Dermis microvascular lymphatic vessel endothelial cell (primary cell): ENCODE measurements at regions not wholly inside any gene's neighbourhood (a gene's known extent, or its start where the extent isn't known, plus 50 kb on each side); places are given as distances from the start of the nearest gene placed in this dataset.
"Not testable (repeated sequence)": the region's sequence is repeated elsewhere in the genome, so short reads cannot be mapped to it uniquely, and the experiment has no call there.

ENCODE experiments used
- DNase-seq, 2 donors: peaks; one replicate each; pipeline versions ENCODE4 v3.0.0 to v3.0.0-alpha.2; 2010; ENCODE audit warnings: low read depth in 2 of 2

DNA sequence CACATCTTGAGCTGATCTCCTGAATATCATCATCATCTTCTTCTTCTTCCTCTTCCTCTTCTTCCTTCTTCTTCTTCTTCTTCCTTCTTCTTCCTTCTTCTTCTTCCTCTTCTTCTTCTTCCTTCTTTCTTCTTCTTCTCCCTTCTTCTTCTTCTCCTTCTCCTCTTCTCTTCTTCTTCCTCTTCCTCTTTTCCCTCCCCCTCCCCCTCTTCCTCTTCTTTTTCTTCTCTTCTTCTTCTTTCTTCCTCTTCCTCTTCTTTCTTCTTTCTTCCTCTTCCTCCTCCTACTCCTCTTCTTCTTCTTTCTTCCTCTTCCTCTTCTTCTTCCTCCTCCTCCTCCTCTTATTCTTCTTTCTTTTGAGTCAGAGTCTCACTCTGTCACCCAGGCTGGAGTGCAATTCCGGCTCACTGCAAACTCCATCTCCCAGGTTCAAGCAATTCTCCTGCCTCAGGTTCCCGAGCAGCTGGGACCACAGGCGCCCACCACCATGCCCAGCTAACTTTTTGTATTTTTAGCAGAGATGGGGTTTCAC lies 197.9 kb upstream of the NANOGP8 start:
- no peak for DNase-seq

DNA sequence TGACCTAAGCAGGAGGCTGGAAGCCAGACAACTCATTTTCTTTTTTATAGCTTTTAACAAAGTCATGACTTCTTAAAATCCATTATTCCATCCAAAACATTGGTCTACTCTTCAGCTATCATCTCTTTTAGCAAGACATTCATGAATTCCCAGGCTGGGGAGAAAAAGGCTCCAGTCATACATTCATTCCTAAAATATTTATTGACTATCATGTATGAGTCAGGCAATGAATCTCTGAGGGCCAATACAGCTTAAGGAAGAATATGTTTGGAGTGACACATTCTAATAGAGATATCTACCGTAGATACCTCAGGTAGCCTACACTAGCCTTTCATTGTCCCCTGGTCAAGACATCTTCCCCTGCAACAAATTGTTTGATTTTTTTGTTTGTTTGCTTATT lies 196.4 kb upstream of the NANOGP8 start:
- no peak for DNase-seq

DNA sequence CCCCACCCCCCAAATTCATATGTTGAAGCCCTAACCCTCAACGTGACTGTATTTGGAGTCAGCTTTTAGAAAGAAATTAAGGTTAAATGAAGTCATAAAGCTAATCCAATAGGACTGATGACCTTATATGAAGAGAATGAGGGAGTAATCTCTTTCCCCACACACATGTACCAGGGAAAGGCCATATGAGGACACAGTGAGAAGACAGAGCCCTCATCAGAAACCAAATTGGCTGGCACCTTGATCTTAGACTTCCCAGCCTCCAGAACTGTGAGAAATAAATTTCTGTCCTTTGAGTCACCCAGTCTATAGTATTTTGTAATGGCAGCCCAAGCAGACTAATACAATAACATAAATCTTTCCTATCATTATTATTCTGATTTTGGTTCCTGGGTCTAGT lies 194.7 kb upstream of the NANOGP8 start:
- no peak for DNase-seq

DNA sequence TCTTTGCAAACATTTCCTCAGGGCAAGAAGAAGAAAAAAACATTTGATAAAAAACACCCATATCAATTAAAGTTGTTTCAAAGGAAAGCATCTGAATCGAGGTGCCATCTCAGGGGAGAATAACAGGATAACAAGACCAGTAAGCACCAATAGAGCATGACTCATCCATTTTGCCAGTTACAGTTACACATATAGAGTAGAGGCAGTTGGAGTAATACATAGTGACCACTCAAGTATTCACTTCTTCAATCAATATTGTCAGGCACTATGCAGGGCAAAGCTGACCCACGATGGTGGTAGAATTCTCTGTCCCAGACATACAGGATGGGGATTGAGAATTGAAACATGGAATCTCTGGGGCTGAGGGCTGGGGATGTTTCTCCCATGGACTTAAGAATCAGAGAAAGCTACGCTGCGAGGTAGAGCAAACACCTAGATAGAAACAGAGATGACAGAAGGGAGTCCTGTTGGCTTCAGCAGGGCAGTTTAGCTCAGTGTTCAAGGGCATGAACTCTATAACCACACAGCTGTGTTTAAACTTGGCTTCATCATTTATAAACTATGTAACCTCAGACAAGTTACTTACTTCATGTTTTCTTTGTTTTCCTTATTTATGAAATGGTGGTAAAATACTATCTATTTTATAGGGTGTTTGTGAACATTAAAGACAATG lies 186.4 kb upstream of the NANOGP8 start:
- no peak for DNase-seq

DNA sequence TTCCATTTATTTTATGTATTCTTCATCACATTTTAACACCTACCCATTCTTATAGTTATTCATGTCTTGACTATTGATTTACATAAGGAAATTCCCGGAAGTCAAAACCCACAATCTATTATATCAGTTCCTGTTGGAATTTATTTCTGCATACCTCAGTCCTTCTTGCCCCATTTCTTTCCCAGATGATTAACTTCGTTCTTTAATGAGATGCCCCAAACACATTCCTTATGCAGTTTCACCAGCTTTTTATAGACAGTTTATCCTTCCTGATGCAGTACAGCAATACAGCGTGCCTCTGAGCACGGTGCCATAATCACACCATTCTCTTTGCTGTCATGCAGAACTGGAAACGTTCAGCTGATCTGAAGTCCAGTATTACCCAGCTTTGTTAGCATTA lies 175.8 kb upstream of the NANOGP8 start:
- no peak for DNase-seq

DNA sequence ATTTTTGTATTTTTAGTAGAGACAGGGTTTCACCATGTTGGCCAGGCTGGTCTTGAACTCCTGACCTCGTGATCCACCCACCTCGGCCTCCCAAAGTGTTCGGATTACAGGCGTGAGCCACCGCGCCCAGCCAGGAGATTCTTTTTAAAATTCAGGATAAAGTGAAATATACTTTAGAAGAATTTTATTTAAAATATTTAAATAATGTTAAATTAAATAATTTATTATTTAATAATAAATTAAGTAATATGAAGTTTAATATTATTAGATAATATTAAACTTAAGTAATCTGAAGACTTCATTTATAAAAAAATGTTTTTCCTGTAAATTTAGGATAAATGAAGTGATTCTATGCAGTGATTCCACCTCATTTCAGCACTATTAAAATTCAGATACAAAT lies 175.2 kb upstream of the NANOGP8 start:
- DNase-seq, result not testable (repeated sequence)

DNA sequence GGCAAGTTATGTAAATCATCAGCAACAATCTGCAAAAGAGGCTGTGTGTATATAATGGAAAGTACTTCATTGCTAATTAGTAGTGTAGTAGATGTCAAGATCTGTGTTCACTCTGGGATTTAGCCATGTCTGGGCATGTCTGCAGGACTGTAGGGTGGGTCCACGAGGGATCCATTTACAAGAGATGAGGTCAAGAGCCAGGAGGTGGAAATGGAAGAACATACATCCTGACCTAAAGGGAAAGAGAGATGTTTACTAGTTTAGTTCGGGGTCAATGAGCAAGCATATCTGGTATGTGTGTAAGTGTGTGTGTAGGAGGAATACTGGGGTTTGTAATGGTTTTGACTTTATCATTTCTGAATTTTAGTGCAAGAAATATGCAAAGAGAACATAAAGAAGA lies 171.5 kb upstream of the NANOGP8 start:
- no peak for DNase-seq

DNA sequence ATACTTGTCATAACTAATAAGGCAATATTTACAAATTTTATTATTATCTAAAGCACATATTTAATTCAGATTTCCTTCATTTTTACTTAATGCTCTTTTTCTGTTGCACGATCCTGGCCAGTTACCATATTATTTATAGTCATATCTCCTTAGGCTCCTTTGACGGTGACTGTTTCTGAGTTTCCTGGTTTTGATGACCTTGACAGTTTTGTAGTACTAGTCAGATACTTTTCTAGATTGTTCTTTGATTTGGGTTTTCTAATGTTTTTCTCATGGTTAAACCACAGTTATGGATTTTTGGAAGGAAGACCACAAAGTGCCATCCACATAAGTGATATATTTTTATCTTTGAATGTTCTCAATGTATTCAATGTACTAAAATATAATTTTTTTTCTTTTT lies 171.0 kb upstream of the NANOGP8 start:
- DNase-seq, result no peak

DNA sequence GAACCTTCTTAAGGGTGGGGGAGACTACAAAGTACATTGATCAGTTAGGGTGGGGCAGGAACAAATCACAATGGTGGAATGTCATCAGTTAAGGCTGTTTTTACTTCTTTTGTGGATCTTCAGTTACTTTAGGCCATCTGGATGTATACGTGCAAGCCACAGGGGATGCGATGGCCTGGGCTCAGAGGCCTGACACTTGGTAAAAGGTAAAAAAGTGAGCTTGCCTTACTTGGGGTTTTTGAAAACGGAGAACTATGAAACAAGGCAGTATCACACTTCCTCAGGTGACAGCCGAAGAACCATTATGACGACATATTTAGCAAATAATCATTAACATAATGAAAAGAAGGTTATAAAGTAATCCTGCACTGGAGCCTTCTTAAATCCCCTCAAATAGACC lies 169.8 kb upstream of the NANOGP8 start:
- DNase-seq, result not testable (repeated sequence)

DNA sequence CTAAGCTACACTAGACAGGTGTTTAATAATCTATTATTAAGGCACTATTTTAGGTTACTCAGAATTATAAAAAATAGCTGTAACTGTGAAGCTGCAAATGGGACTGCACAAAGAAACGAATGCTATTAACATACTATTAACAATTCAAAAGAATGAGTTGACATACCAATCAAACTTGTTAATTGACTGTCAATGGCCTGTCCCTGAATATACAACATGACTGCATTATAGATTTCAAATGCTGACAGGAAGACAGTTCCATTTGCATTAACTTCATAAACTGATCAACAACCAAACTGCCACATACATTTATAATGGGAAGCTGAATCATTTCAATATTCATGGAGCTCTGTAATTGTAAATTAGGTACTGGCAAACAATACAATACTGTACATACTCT lies 169.0 kb upstream of the NANOGP8 start:
- DNase-seq, result no peak

DNA sequence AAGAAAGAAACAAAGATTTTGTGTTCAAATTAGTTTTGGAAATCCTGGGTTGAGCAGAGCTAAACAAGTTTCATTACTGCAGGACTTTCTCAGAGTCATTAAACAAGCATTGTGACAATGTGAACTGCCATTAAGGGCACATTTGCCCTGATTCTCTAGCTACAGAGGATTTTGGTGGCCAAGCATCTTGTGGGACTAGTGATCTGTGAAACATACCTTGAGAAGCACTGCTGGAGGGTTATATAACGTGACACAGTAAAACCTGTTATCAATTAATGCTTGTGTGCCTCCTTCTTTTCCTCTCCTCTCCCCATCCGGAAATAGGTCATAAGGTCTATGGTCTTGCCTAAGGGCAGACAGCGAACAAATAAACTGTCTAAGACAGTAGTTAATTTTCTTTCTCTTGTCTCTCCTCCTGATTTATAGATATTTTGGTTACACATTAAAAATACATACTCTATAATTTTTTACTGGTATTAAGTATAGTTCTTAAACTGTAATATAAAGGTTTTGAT lies 167.3 kb upstream of the NANOGP8 start:
- no peak for DNase-seq

DNA sequence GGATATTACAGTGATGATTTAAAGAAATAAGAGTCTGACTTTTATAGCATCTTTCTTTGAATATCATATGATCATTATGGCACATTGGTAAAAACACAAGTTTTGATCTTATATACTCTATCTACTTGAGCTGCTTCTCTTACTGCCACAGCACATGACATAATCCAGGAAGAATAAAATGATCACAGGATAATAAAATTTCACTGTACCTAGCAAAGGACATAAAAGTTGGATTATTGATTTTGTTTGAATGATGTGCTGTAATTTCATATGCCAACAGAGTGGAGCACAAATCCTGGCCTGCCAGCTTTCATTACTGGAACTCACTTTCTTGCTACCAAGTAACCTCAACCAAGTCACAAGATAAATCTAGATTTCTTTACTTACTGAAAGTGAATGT lies 162.1 kb upstream of the NANOGP8 start:
- no peak for DNase-seq

DNA sequence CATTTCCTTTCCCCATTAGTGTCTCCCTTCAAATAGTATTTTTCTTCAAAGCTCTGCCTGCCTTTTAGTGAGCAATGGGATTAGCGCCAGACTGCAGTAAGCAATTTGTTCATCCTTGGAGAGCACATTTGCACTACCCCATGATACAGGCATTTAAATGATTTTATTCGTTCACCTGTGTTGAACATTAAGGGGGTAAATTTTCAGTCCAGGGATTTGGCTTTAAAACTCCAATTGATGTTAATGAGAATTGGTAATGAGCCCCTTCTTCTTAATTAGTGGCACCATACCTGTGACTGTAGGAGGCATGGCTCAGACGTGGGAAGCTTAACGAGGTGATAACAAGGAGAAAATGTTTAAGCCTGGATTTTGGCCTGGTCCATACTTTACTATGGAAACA lies 161.4 kb upstream of the NANOGP8 start:
- no peak for DNase-seq

DNA sequence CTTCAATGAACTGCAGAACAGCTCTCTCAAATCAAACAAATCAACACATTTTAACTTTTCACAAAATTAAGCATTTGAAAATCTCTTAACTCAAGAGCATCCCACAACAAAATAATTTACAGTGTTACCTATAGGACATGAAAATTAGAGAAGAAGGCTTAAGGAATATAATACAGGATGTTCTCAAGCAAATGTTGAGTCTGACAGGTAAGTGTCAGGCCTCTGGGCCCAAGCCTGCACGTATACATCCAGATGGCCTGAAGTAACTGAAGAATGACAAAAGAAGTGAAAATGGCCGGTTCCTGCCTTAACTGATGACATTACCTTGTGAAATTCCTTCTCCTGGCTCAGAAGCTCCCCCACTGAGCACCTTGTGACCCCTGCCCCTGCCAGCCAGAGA lies 160.6 kb upstream of the NANOGP8 start:
- DNase-seq, result not testable (repeated sequence)

DNA sequence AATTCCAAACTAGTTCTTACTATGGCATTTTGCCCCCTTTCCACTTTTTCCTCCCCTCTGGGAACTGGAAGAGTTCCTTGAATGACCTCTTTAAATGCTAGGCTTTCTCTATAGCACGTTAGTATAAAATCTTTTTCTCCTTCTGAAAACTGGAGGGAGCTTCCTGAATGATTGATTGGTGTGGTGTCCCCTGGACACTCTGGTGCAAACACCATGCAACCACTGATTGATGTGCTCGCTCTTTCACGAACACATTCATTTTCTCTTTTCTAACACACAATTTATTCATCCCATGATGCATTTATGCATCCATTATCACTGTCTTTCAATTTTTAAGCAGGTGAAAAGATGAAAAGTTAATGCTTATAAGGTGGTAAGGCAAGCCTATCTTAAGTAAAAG lies 159.1 kb upstream of the NANOGP8 start:
- DNase-seq, result no peak

DNA sequence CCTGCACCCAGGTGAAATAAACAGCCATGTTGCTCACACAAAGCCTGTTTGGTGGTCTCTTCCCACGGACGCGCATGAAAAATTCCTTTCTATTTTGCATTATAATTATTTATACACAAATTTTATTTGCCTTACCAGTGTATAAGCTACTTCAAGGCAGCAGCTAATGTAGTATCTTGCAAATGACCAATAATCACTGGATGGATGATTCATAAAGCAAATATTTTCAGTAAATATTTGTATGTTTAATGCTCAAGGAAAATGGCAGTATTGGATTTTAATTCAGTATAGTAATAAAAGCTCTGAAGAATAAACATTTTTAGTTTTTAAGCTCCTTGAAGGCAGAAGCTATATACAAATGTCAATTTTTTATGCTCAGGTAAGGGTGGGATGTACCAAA lies 158.7 kb upstream of the NANOGP8 start:
- DNase-seq, result no peak

DNA sequence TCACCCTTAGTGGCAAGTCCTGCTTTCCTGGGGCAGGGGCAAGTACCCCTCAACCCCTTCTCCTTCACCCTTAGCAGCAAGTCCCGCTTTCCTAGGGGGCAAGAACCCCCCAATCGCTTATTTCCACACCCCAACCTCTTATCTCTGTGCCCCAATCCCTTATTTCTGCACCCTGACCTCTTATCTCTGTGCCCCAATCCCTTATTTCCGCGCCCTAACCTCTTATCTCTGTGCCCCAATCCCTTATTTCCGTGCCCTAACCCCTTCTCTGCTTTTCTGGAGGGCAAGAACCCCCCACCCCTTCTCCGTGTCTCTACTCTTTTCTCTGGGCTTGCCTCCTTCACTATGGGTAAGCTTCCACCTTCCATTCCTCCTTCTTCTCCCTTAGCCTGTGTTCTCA lies 154.6 kb upstream of the NANOGP8 start:
- DNase-seq, result not testable (repeated sequence)

DNA sequence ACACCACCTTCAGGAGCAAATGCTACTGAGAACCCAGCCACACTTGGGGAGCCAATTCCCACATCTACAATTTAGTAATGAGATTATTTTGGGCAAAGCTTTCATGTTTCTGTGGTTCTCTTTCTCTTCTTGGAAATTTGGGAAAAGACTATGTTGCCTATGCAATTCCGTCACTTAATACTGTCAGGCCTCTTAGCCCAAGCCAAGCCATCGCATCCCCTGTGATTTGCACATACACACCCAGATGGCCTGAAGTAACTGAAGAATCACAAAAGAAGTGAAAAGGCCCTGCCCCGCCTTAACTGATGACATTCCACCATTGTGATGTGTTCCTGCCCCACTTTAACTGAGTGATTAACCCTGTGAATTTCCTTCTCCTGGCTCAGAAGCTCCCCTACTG lies 153.4 kb upstream of the NANOGP8 start:
- DNase-seq, result not testable (repeated sequence)

DNA sequence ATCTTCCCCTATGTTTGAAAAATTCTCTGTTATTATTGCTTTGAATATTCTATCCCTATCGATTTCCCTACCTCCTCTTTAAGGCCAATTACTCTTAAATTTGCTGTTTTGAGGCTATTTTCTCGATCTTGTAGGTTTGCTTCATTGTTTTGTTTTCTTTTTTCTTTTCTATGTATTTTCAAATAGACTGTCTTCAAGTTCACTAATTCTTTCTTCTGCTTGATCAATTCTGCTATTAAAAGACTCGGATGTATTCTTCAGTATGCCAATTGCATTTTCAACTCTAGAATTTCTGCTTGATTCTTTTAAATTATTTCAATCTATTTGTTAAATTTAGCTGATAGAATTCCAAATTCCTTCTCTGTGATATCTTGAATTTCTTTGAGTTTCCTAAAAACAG lies 144.0 kb upstream of the NANOGP8 start:
- DNase-seq, result no peak

DNA sequence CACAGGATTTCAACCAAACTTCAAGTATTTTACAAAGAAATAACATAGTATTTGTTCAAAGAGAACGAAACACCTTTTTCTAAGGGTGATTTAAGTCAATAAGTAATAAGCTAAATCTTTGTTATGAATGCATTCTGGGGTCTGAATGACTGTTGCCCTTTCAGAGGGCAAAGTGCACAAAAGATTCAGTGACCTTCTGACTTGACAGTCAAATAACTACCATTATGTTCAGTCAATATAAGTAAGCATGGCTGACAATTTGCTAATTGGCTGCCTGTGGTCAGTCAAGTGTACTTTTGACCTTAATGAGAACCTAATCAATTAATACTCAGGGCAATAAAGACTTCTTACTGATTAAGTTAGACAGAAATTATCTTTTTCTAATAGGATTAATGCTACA lies 133.1 kb upstream of the NANOGP8 start:
- DNase-seq, result no peak

DNA sequence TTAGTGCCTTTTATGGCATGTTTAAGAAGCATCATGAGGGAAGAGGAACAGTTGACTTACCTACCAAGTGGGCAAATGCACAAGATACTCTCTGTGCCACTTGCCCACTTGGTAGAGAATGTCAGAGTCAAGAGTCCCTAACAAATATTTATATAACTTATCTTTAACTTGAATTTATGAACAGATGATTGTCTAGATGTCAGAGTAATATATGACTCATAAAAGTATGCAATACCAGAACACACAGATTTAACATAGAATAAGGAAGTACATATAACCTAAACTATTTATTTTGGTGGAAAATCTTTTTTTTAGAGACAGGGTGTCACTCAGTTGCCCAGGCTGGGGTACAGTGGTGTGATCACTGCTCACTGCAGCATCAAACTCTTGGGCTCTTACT lies 130.0 kb upstream of the NANOGP8 start:
- DNase-seq, result no peak

DNA sequence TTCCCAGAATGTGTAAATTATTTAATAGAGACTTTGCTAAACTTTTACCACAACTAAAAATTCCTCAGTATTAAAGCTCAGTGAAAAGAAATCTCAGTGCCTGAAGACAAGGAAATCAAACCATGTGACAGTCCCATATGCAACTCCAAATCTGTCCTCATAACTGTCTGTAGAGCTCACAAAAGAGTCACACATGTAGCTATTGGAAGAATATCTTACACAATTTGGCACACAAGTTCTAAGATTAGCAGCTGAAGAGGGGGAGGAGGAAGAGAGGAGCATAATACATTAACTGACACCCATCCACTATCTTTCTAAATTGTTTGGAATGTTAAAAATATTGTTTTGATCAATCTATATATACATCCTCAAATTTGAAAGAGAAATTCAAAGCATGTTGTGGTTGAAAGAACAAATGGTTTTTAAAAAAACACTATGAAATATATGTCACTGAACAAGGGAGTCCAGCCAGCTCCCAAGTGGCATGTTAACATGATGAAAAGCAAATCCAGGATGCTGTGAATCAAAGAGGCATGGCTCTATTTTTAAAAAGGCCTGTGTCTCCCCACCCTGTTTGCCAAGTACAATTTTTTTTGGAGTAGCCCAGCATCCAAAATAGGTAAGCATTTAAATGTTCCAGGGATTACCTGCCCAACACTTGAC lies 126.3 kb upstream of the NANOGP8 start:
- DNase-seq, result no peak

DNA sequence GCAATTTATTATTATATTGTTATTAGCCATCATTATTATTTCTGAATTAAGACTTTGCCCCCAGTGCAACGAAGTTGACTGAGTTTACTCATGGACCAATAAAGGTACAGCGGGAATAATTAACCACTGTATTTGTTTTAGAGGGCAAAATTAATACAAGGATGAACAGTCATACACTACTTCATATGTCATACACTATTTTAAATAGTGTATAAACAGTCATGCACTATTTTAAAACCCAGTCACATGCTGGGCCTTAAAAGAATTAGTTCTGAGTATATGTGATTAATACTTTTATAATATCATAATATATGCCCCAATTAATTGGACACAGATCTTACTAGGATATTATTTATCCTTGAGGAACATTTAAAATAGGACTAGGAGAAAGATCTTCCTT lies 125.3 kb upstream of the NANOGP8 start:
- DNase-seq, result no peak
